ENCODE measurements at regions not wholly inside any gene's neighbourhood (a gene's known extent, or its start where the extent isn't known, plus 50 kb on each side); places are given as distances from the start of the nearest gene placed in this dataset.

- no CpG with 5 or more reads among the region's 1 CpG for WGBS (ENCODE audit: insufficient coverage)
- Mint-ChIP-seq H3K4me1 (no peaks in the 10 kb centered on the region), H3K27me3 (no peaks in the 10 kb centered on the region), H3K4me3 (no peak overlapping the region), H3K27ac (no peak overlapping the region), H3K9me3 (ENCODE audit: insufficient read depth) (no peaks in the 10 kb centered on the region)
- Histone ChIP-seq H2AFZ (ENCODE audit: insufficient read depth, low read depth, low read length, poor library complexity, severe bottlenecking) (no peak overlapping the region), H3K4me2 (replicated peaks; ENCODE audit: low read depth, low read length, poor library complexity, severe bottlenecking) (no peak overlapping the region), H3K27me3 (replicated peaks in 1 of 4; ENCODE audit: control extremely low read depth in 1 of 4, control insufficient read depth in 3 of 4, insufficient read depth in 4 of 4, low read length in 3 of 4) (no peaks in the 10 kb centered on the region), H4K20me1 (ENCODE audit: control insufficient read depth, insufficient read depth, low read length, poor library complexity, severe bottlenecking) (no peaks in the 10 kb centered on the region), H3K9me3 (ENCODE audit: control extremely low read depth in 1 of 3, control insufficient read depth in 2 of 3, insufficient read depth in 1 of 3, low read length in 2 of 3) (no peaks in the 10 kb centered on the region), H3K9ac (ENCODE audit: low read length) (no peak overlapping the region), H3K27ac (ENCODE audit: low read length in 2 of 2) (no peak overlapping the region), H3K79me2 (ENCODE audit: control insufficient read depth, insufficient read depth, low read length) (no peaks in the 10 kb centered on the region), H3K4me1 (ENCODE audit: control insufficient read depth in 2 of 2, insufficient read depth in 2 of 2, low read length in 2 of 2) (no peaks in the 10 kb centered on the region), H3K36me3 (replicated peaks in 1 of 2; ENCODE audit: control extremely low read depth in 1 of 2, control insufficient read depth in 1 of 2, extremely low read depth in 1 of 2, insufficient read depth in 2 of 2, low read length in 1 of 2) (no peaks in the 10 kb centered on the region), H3K4me3 (ENCODE audit: control extremely low read depth in 1 of 5, extremely low read depth in 1 of 5, insufficient read depth in 1 of 5, low read depth in 2 of 5, low read length in 4 of 5) (no peak overlapping the region)
- ATAC-seq (ENCODE audit: low read depth) (no peak), DNase-seq (no peak)
- TF ChIP-seq CTCF (IDR thresholded peaks at IDR 0.05) (no peak), EZH2 (IDR thresholded peaks at IDR 0.05; ENCODE audit: borderline replicate concordance, insufficient read depth, low read depth, low read length, poor library complexity, severe bottlenecking) (no peak)
- POLR2A ChIA-PET: no interaction called here
- CTCF ChIA-PET: no interaction called here
- intact Hi-C loops (cut with micrococcal nuclease): no loop called here
Observed at GRCh38 chr5:164375051-164375450, 869.6 kb downstream of the MAT2B start.

GRCh38 chr5:164376843-164377242 lies 871.4 kb downstream of the MAT2B start:
- H3K4me2 ChIP-seq (replicated peaks; ENCODE audit: low read depth, low read length, poor library complexity, severe bottlenecking): no peak overlapping the region
- Mint-ChIP-seq H3K27ac (no peak overlapping the region), H3K9me3 (ENCODE audit: insufficient read depth) (peaks cover 2% of the 10 kb centered on the region), H3K4me3 (no peak overlapping the region), H3K27me3 (no peaks in the 10 kb centered on the region), H3K4me1 (no peaks in the 10 kb centered on the region)
- H3K79me2 ChIP-seq (ENCODE audit: control insufficient read depth, insufficient read depth, low read length): no peaks in the 10 kb centered on the region
- no peaks in the 10 kb centered on the region for H4K20me1 ChIP-seq (ENCODE audit: control insufficient read depth, insufficient read depth, low read length, poor library complexity, severe bottlenecking)
- no peak overlapping the region for H3K9ac ChIP-seq (ENCODE audit: low read length)
- no peaks in the 10 kb centered on the region for H3K27me3 ChIP-seq (replicated peaks in 1 of 4; ENCODE audit: control extremely low read depth in 1 of 4, control insufficient read depth in 3 of 4, insufficient read depth in 4 of 4, low read length in 3 of 4)
- H3K4me1 ChIP-seq (ENCODE audit: control insufficient read depth in 2 of 2, insufficient read depth in 2 of 2, low read length in 2 of 2): no peaks in the 10 kb centered on the region
- ATAC-seq (ENCODE audit: low read depth): no peak
- H3K27ac ChIP-seq (ENCODE audit: low read length in 2 of 2): no peak overlapping the region
- POLR2A ChIA-PET: no interaction called here
- no peak for DNase-seq
- no peak overlapping the region for H3K4me3 ChIP-seq (ENCODE audit: control extremely low read depth in 1 of 5, extremely low read depth in 1 of 5, insufficient read depth in 1 of 5, low read depth in 2 of 5, low read length in 4 of 5)
- CTCF ChIA-PET: no interaction called here
- H3K36me3 ChIP-seq (replicated peaks in 1 of 2; ENCODE audit: control extremely low read depth in 1 of 2, control insufficient read depth in 1 of 2, extremely low read depth in 1 of 2, insufficient read depth in 2 of 2, low read length in 1 of 2): no peaks in the 10 kb centered on the region
- intact Hi-C loops (cut with micrococcal nuclease): no loop called here
- H2AFZ ChIP-seq (ENCODE audit: insufficient read depth, low read depth, low read length, poor library complexity, severe bottlenecking): no peak overlapping the region
- TF ChIP-seq CTCF (IDR thresholded peaks at IDR 0.05) (no peak), EZH2 (IDR thresholded peaks at IDR 0.05; ENCODE audit: borderline replicate concordance, insufficient read depth, low read depth, low read length, poor library complexity, severe bottlenecking) (no peak)
- H3K9me3 ChIP-seq (ENCODE audit: control extremely low read depth in 1 of 3, control insufficient read depth in 2 of 3, insufficient read depth in 1 of 3, low read length in 2 of 3): no peaks in the 10 kb centered on the region
